Fibroblast of skin of back (primary cell): ENCODE measurements at regions not wholly inside any gene's neighbourhood (a gene's known extent, or its start where the extent isn't known, plus 50 kb on each side); places are given as distances from the start of the nearest gene placed in this dataset.
"Not testable (repeated sequence)": the region's sequence is repeated elsewhere in the genome, so short reads cannot be mapped to it uniquely, and the experiment has no call there.

Source experiments
- DNase-seq: peaks from one replicate; pipeline ENCODE4 v3.0.0-alpha.2; 2013

GRCh38 chr7:32222251-32222900, 152.2 kb upstream of the PDE1C start:
- no peak for DNase-seq

DNA sequence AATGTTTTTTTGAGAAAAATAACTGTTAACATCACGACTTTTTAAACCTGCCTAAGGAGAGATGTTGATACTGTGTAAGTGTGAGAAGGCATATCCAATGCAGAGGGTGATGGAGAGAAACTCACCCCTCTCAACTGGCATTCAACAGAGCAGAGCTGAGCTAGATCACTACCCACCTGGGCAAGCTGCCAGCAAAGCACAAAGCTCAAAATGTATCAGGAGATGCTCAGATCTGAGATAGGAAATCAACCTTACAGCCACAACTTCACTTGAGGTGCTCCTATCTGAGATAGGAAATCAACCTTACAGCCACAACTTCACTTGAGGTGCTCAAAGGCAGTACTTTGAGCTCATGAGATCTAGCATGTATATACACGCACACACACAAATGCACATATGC, 151.5 kb upstream of the PDE1C start:
- no peak for DNase-seq

GRCh38 chr7:32221056-32221455, 150.8 kb upstream of the PDE1C start:
- DNase-seq, result no peak

GRCh38 chr7:32219831-32220230, 149.6 kb upstream of the PDE1C start:
- not testable (repeated sequence) for DNase-seq

DNA sequence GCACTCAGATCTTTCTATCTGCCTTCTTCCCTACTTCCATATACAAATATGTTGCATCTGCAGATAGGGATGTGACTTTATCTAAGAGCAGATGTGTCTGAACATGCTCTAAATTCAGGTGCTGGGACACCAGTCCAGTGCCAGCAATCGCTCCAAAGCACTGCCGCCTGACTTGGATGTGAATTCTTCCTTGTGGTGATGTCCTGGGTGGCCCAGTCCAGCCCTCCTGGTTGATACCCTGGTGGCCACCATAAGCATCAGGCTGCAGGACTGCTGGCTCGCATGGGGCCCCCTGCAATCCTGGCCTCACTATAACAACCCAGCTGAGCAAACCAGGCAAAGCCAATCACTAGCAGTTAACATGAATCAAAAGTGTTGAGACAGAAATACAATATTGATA, 149.2 kb upstream of the PDE1C start:
- DNase-seq, result no peak

DNA sequence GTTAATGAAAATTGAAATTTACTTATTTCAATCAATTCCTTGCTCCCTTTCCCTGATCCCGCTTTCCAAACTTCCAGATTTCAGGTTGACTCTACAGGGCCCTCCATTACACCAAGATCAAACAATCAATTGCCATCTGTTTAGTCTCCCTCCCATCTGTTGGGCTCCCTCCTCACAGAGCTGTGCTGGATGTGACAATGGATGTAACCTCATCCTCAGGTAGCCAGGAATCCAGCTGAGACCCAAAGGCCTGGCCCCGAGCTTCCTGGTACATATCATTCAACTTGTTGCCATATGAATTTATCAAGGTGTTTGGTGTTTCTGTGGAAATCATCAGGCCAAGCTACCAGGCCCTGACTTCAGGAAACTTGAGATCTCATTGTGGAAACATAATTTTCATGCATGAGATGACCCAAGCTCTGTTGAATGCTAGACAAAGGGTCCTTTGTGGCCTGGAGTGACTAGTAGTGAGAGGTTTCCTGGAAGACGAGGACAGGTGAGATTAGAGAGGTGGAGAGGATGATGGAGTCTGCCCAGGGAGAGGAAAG, 148.6 kb upstream of the PDE1C start:
- no peak for DNase-seq

GRCh38 chr7:32218154-32218467, 147.9 kb upstream of the PDE1C start:
- no peak for DNase-seq

GRCh38 chr7:32217341-32218153, 147.3 kb upstream of the PDE1C start:
- no peak for DNase-seq

DNA sequence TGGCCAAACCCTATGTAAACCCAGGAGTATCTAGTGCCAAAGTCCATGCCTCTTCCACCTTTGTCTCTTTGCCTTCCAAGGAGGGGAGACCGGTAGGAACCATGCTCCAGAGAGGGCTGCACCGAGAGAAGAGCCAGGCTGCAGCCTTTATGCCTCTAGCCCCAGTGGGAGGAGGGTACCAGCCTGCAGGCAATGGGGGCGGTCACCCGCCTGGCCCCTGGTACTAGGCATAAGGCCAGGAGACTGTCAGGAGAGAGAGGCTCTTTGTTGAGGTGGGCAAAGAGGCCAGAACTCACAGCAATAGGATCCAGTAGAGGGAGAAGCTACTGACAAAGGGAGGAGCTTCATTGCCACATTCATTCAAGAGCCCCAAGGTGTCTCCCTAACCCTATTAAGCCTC, 146.6 kb upstream of the PDE1C start:
- no peak for DNase-seq

GRCh38 chr7:32215697-32216096, 145.5 kb upstream of the PDE1C start:
- DNase-seq, result no peak

GRCh38 chr7:32214913-32215312, 144.7 kb upstream of the PDE1C start:
- no peak for DNase-seq

DNA sequence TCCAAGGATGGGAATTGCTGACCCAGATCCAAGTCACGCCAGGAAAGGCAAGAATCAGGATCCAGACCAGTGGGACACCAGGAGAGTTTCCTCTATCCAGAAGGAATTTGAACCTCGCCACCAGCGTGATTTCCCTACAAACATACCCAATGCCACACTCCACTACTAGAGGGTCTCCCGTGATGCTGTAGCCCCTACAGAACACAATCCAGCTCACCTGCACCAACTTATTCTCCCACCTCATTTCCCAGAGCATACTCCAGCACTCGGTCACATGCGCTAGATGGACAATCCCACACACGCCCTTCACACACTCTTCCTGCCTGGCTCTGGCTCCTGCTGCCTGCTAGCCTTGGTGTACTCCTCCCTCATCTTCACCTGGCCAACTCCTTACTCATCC, 142.1 kb upstream of the PDE1C start:
- no peak for DNase-seq

- peak; percentile 18 for DNase-seq
Measured at GRCh38 chr7:32206987-32207386, 136.8 kb upstream of the PDE1C start.

DNA sequence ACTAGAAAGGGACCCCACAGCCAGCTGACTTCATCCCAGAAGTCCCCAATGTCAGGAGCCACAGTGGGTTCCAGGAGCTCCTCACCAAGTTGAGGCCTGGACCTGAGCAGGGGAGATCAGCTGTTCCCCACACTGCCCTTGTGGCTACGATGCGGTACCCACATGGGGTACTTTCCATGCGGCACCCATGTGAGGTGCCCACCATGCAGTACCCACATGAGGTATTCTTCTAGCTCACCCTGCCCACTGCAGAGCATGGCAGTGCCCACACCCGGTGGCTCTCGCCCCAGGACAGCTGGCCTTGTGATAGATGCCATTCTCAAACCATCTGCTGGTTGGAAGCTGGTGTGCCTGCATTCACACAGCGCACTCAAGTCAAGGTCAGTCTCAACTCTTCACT, 136.3 kb upstream of the PDE1C start:
- no peak for DNase-seq

DNA sequence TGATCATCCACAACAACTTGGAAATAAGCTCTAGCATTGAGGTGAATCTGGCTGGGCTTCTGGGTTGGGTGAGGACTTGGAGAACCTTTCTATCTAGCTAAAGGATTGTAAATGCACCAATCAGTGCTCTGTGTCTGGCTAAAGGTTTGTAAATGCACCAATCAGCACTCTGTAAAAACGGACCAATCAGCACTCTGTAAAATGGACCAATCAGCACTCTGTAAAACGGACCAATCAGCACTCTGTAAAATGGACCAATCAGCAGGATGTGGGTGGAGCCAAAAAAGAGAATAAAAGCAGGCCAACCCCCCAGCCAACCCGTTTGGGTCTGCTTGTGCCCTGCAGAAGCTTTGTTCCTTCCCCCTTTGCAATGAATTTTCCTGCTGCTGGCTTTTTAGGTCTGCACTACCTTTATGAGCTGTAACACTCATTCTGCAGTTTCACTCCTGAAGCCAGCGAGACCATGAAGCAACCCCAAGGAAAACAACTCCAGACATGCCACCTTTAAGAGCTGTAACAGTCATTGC, 135.2 kb upstream of the PDE1C start:
- DNase-seq, result not testable (repeated sequence)

GRCh38 chr7:32204361-32205018, 134.3 kb upstream of the PDE1C start:
- peak; percentile 80 for DNase-seq

DNA sequence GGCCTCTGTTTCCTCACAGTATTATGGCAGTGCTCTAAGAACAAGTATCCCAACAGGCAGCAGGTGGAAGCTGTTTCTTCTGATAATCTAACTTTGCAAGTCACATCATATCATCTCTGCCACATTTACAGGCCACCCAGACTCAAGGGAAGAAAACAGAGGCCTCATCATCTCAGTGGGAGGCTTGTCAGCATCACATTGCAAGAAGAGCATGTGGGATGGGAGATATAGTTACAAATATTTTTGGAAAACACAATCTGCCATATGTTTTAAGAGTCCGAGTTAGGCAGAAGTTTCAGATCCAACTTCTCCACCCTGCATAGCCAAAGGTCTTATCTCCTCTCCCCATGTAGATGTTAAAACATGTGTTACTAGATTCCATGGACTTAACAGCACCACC, 130.4 kb upstream of the PDE1C start:
- DNase-seq, result no peak

DNA sequence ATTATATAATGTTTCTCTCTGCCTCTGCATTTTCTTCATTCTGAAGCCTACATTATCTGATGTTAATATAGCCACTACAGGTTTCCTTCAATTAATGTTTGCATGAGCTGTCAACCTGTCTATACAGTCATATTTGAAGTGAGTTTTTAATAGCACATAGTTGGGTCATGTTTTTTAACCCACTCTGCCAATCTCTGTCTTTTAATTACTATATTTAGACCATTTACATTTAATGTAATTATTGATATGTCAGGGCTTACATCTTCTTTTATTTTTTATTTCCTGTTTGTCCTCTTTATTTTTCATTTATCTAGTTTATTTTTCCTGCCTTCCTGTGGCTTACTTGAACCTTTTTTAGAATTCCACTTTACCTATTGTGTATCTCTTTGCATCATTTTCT, 124.3 kb upstream of the PDE1C start:
- no peak for DNase-seq

DNA sequence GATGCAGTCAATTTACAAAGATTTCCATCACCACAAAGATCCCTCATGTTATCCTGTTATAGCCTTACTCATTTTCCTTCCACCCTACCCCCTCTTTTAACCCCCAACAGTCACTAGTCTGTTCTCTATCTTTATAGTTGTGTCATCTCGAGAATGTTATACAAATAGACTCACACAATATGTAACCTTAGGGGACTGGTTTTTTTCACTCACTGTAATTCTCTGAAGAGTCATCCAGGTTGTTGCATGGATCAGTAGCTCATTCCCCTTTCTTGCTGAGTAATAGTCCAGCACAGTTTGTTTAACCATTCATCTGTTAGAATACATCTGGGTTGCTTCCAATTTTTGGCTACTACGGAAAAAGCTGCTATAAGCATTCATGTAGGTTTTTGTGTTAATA, 121.1 kb upstream of the PDE1C start:
- DNase-seq, result no peak

DNA sequence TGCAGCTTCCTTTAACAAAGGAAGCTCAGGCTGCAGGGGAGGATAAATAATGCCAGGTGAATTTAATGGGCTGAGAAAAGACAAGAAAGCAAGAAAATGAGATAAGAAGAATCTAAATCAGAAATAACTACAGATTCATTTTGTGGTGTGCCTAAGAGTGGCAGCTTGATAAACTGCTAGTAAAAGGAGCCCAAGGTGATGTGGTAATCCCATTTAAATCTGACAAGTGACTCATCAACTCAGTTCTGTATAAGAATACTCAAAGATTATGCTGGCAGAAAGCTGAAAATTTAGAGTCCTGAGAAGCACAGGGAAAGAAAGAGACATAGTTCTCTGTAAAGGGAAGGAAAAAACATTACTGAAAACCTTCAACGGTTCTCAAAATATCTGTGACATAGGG, 109.4 kb upstream of the PDE1C start:
- DNase-seq, result no peak

DNA sequence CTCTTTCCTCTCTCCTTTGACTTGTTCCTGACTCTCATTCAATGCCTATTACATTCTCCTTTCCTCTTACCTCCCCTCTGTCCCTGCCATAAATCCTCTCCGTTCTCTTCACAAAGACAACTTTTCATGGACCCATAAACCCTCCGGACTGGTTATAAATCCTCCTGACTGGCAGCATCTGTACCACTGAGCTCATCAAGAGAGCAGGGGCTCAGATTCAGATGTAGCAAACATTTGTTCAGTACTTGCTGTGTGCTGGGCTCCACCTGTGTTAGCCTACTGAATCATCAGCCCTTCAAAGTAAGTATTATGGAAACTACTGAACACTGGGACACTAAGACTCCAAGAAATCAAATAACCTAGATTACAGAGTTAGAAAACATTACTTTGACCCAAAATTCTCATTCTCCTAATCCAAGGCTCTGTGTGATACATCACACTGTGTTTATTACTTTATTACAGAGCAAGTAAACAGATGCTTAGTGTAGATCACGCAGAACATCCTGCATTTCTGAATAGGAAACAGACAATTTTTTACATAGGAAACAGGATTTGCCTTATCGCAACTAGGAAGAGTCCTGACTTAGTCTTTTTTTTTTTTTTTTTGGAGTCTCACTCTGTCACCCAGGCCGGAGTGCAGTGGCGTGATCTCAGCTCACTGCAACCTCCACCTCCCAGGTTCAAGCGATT, 108.6 kb upstream of the PDE1C start:
- no peak for DNase-seq

DNA sequence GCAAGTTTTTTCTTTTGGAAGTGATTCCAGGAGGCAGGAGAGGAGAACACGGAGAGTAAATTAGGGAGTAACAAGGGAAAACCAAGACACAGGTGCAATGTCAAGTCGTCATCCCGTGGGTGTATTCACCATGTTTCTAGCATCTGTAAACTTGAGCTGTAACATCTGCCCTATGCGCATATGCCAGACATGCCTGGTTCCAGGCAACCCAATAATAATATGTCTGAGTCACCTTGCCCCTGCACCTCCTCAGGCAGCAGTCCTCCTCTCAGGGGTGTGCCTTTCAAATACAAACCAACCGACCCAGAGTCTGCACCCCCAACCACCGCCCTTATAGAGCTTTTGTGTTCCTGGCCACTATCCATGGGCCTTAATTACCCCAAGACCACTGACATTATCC, 107.0 kb upstream of the PDE1C start:
- no peak for DNase-seq

DNA sequence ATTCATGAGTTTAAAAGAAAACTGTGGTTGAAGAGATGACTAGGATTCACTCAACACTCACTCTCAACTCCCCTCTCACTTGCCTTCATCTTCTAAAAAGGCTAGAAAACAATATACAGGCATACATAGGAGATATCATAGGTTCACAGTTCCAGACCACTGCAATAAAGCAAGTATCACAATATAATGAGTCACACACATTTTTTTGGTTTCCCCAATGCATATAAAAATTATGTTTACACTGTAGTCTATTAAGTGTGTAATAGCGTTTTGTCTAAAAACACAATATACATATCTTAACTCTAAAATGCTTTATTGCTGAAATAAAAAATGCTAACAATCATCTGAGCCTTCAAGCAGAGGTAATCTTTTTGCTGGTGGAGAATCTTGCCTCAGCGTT, 104.9 kb upstream of the PDE1C start:
- DNase-seq, result no peak
